ENCODE measurements at regions not wholly inside any gene's neighbourhood (a gene's known extent, or its start where the extent isn't known, plus 50 kb on each side); places are given as distances from the start of the nearest gene placed in this dataset.

GRCh38 chr7:33836797-33837355 lies 68.5 kb upstream of the BMPER start:
- ChIA-PET POLR2A (interaction anchor here (0.6 kb wide), 1 partner anchor 17 kb away, joined by 3 read pairs; no protein-coding TSS in a partner anchor), CTCF (interaction anchor here (0.7 kb wide), 2 partner anchors 71 to 1205 kb away, joined by 3 to 4 read pairs; no protein-coding TSS in a partner anchor)
- H3K27me3 ChIP-seq (ENCODE audit: control insufficient read depth, insufficient read depth, low read length), result no peaks in the 10 kb centered on the region
- H3K4me3 ChIP-seq (ENCODE audit: low read depth, low read length), result no peak overlapping the region
- DNase-seq (ENCODE audit: low read depth, low spot score), result no peak
- TF ChIP-seq, protein P1, sequence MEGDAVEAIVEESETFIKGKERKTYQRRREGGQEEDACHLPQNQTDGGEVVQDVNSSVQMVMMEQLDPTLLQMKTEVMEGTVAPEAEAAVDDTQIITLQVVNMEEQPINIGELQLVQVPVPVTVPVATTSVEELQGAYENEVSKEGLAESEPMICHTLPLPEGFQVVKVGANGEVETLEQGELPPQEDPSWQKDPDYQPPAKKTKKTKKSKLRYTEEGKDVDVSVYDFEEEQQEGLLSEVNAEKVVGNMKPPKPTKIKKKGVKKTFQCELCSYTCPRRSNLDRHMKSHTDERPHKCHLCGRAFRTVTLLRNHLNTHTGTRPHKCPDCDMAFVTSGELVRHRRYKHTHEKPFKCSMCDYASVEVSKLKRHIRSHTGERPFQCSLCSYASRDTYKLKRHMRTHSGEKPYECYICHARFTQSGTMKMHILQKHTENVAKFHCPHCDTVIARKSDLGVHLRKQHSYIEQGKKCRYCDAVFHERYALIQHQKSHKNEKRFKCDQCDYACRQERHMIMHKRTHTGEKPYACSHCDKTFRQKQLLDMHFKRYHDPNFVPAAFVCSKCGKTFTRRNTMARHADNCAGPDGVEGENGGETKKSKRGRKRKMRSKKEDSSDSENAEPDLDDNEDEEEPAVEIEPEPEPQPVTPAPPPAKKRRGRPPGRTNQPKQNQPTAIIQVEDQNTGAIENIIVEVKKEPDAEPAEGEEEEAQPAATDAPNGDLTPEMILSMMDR (IDR thresholded peaks at IDR 0.05; ENCODE audit: low read depth, low read length), result no peak; the same call in 1 of the 2 replicates
- peaks cover 4% of the 10 kb centered on the region; the same call in 1 of the 2 replicates for H3K9me3 ChIP-seq (ENCODE audit: control insufficient read depth, insufficient read depth, low read length)
- H3K27ac ChIP-seq (ENCODE audit: low read depth, low read length), result no peak overlapping the region

DNA sequence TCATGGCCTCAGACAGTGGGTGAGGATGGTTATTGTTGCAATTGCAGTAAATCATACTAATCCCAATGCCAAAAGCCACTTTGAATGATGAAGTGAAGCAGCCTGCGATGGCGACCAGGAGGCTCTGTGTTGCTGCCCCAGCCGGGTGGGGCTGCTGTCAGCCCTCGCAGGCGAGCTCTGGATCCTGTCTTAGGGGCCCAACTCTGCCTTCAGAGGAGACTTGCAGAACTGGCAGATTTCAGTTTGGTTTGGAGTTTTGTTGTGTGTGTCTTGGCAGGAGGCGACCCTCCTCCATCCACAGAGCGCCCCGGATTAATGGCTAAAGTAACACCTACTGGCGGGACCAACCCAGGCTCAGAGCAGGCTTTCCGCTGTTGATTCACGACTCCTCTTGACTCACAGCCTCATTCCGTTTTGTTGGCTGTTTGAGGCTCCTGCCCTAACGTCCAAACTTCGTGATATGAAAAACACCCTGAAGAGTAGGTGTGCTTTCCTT lies 67.9 kb upstream of the BMPER start:
- DNase-seq (ENCODE audit: low read depth, low spot score), result no peak
- H3K4me3 ChIP-seq (ENCODE audit: low read depth, low read length), result no peak overlapping the region
- H3K27me3 ChIP-seq (ENCODE audit: control insufficient read depth, insufficient read depth, low read length), result no peaks in the 10 kb centered on the region
- peaks cover 4% of the 10 kb centered on the region; the same call in 1 of the 2 replicates for H3K9me3 ChIP-seq (ENCODE audit: control insufficient read depth, insufficient read depth, low read length)
- TF ChIP-seq, protein P1 (IDR thresholded peaks at IDR 0.05; ENCODE audit: low read depth, low read length), result no peak
- POLR2A ChIA-PET, result interaction anchor here (0.6 kb wide), 1 partner anchor 16 kb away, joined by 3 read pairs; no protein-coding TSS in a partner anchor
- no peak overlapping the region for H3K27ac ChIP-seq (ENCODE audit: low read depth, low read length)
- CTCF ChIA-PET, result interaction anchor here (0.7 kb wide), 2 partner anchors 71 to 1205 kb away, joined by 3 to 4 read pairs; no protein-coding TSS in a partner anchor

GRCh38 chr7:33841031-33841430 lies 64.3 kb upstream of the BMPER start:
- no peak overlapping the region for H3K27ac ChIP-seq (ENCODE audit: low read depth, low read length)
- CTCF ChIA-PET, result no interaction called here

GRCh38 chr7:33841705-33842129 lies 63.6 kb upstream of the BMPER start:
- Histone ChIP-seq H3K27ac (ENCODE audit: low read depth, low read length) (no peak overlapping the region), H3K4me3 (ENCODE audit: low read depth, low read length) (no peak overlapping the region), H3K27me3 (ENCODE audit: control insufficient read depth, insufficient read depth, low read length) (no peaks in the 10 kb centered on the region), H3K9me3 (ENCODE audit: control insufficient read depth, insufficient read depth, low read length) (peaks cover 4% of the 10 kb centered on the region; the same call in 1 of the 2 replicates)
- TF ChIP-seq, protein P1 (IDR thresholded peaks at IDR 0.05; ENCODE audit: low read depth, low read length), result no peak
- no peak for DNase-seq (ENCODE audit: low read depth, low spot score)
- POLR2A ChIA-PET, result interaction anchor here (0.7 kb wide), 1 partner anchor 12 kb away, joined by 3 read pairs; no protein-coding TSS in a partner anchor
- CTCF ChIA-PET, result no interaction called here

More at GRCh38 chr7:33841031-33841430, 64.3 kb upstream of the BMPER start:
- Histone ChIP-seq H3K4me3 (ENCODE audit: low read depth, low read length) (no peak overlapping the region), H3K27me3 (ENCODE audit: control insufficient read depth, insufficient read depth, low read length) (no peaks in the 10 kb centered on the region), H3K9me3 (ENCODE audit: control insufficient read depth, insufficient read depth, low read length) (peaks cover 4% of the 10 kb centered on the region; the same call in 1 of the 2 replicates)
- DNase-seq (ENCODE audit: low read depth, low spot score), result no peak
- TF ChIP-seq, protein P1 (IDR thresholded peaks at IDR 0.05; ENCODE audit: low read depth, low read length), result no peak
- POLR2A ChIA-PET, result interaction anchor here (0.7 kb wide), 1 partner anchor 13 kb away, joined by 3 read pairs; no protein-coding TSS in a partner anchor

DNA sequence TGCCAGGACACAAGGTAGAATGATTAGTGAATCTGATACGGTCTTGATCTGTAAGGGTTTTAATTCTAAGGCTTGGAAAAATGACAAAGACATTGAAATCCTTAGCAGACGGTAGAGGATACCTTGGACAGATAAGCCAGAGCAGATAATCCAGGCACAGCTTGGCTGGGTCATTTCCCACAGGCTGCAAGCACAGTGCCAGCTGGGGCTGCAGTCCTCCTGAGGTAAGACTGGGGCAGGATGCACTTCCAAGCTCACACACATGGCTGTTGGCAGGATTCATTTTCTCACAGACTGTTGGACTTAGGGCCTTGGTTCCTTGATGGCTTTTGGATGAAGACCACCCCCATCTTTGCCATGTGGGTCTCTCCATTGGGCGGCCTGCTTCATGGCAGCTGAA lies 63.2 kb upstream of the BMPER start:
- no peak for DNase-seq (ENCODE audit: low read depth, low spot score)
- H3K4me3 ChIP-seq (ENCODE audit: low read depth, low read length), result no peak overlapping the region
- no peak overlapping the region for H3K27ac ChIP-seq (ENCODE audit: low read depth, low read length)
- POLR2A ChIA-PET, result no interaction called here
- CTCF ChIA-PET, result interaction anchor here (0.9 kb wide), 1 partner anchor 54 kb away, joined by 3 read pairs; no protein-coding TSS in a partner anchor
- no peaks in the 10 kb centered on the region for H3K27me3 ChIP-seq (ENCODE audit: control insufficient read depth, insufficient read depth, low read length)
- TF ChIP-seq, protein P1 (IDR thresholded peaks at IDR 0.05; ENCODE audit: low read depth, low read length), result no peak
- H3K9me3 ChIP-seq (ENCODE audit: control insufficient read depth, insufficient read depth, low read length), result peaks cover 3% of the 10 kb centered on the region; the same call in 1 of the 2 replicates

Data from AG04450 (cell line).